ENCODE measurements at regions not wholly inside any gene's neighbourhood (a gene's known extent, or its start where the extent isn't known, plus 50 kb on each side); places are given as distances from the start of the nearest gene placed in this dataset.

DNA sequence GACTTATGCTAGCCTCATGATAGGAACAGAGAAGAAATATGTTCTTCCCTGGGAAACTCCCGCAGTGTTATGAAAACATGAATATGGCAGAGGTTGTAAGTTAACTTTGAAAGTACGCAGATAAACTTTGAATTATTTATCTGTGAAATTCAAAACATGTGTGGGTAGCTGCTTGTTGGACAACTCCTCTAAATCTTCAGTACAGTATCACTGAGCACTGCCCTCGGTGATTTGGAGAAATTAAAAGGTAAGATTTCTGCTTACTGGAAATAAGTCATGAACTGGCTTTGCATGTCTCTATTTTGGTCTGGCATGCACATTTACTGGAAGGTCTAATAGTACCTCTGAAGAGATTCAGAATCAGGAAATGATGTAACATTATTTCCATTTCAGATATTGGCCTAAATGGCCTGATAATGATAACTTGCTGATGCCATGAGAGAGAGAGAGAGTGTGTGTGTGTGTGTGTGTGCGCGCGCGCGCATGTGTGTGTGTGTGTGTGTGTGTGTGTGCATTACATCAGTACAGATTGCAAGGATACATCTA is 1441.9 kb upstream of the FLRT2 start:
- TF ChIP-seq, protein P1, sequence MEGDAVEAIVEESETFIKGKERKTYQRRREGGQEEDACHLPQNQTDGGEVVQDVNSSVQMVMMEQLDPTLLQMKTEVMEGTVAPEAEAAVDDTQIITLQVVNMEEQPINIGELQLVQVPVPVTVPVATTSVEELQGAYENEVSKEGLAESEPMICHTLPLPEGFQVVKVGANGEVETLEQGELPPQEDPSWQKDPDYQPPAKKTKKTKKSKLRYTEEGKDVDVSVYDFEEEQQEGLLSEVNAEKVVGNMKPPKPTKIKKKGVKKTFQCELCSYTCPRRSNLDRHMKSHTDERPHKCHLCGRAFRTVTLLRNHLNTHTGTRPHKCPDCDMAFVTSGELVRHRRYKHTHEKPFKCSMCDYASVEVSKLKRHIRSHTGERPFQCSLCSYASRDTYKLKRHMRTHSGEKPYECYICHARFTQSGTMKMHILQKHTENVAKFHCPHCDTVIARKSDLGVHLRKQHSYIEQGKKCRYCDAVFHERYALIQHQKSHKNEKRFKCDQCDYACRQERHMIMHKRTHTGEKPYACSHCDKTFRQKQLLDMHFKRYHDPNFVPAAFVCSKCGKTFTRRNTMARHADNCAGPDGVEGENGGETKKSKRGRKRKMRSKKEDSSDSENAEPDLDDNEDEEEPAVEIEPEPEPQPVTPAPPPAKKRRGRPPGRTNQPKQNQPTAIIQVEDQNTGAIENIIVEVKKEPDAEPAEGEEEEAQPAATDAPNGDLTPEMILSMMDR (IDR thresholded peaks at IDR 0.05) = no peak
- TF ChIP-seq POLR2AphosphoS5 (IDR thresholded peaks at IDR 0.05) = peak in 3 of 4 donors; percentile 6 to 43 (median 19)
- TF ChIP-seq POLR2A (IDR thresholded peaks at IDR 0.05) = no peak

Measured in sigmoid colon (tissue), 4 donors.